HUDEP-2 (cell line): ENCODE measurements at regions not wholly inside any gene's neighbourhood (a gene's known extent, or its start where the extent isn't known, plus 50 kb on each side); places are given as distances from the start of the nearest gene placed in this dataset.

Source experiments
- DNase-seq, 76 experiments: peaks; one replicate each; lab custom pipeline; 2025; ENCODE audit not compliant: unreplicated experiment in 76 of 76; lab: John Stamatoyannopoulos, UW

DNA sequence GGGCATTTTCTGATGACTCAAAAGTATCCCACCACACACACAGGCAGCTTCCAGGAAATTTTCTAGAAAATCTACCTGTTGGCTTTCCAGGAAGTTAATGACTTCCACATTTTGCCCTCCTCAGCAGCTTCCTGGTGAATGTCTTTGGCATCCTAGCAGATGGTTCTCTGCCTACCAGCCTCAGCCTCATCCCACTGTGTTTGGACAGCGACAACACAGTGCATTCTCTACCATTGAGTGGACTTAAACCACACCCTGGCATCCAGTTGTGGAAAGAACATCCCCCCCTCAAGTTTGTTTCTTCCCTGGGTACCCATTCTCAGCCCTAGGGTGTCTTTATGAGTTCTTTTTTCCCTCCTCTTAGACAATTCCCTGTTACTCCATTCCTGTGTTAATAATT lies 50.8 kb upstream of the GADL1 start:
- no peak for DNase-seq

GRCh38 chr3:30948426-30948825 lies 54.0 kb upstream of the GADL1 start:
- DNase-seq = no peak

GRCh38 chr3:30951826-30952225 lies 57.4 kb upstream of the GADL1 start:
- DNase-seq = no peak

DNA sequence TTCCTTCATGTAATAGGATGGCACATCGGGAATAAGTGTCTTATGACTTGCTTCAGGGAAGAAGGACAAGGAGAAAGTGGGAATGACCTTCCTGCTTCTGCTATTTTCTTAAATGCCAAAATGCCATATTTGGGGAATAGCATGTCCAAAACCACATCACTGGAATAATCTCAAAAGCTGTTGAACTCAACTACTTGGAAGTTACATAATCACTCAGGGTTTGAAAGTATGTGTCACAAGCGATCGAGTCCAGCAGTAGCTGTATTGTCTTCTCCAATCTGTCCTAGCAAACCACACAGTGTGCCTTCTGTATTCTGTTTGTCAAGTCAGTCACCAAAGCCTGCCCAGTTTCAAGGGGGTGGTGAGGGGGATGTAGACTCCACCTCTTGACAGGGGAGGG lies 58.3 kb upstream of the GADL1 start:
- DNase-seq = no peak

DNA sequence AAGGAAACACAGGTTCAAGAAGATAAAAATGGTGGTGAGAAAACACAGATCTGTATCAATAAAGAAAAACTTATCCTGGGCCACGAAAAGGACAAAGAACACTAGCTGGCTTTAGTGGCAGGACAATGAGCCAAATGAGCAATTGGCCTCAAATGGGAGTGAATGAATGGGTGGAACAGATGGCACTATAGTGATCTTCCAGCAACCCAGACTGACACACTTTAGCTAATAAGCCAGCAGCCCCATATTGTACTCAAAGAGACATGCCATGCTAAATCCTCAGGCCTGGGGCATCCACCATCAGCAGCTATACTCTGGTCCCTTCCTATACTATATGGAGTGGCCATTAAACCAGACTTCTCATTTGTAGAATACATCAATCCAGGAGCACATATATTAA lies 60.0 kb upstream of the GADL1 start:
- DNase-seq = no peak

GRCh38 chr3:30962084-30962483 lies 67.6 kb upstream of the GADL1 start:
- DNase-seq = no peak

- DNase-seq = no peak
Observed at GRCh38 chr3:30962493-30962892, 68.0 kb upstream of the GADL1 start.

GRCh38 chr3:30963223-30963722 lies 68.8 kb upstream of the GADL1 start:
- no peak for DNase-seq

DNA sequence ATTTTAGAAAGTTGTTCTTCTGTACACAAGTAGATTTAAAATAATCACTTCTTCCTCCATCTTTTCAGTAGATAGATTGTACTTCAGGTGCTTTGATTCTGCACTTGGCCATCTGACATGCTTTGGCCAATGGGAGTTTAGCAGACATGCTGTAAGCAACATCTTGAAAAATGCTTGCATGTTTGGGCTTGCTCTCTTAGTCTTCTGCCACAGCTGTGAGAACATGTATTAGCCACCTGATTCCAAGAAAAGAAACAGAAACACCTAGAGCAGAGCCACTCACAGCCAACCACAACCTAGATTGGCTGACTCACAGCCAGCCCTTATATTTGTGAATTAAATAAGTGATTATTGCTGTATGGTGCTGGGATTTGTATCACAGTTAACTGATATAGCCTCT lies 70.2 kb upstream of the GADL1 start:
- DNase-seq = no peak

DNA sequence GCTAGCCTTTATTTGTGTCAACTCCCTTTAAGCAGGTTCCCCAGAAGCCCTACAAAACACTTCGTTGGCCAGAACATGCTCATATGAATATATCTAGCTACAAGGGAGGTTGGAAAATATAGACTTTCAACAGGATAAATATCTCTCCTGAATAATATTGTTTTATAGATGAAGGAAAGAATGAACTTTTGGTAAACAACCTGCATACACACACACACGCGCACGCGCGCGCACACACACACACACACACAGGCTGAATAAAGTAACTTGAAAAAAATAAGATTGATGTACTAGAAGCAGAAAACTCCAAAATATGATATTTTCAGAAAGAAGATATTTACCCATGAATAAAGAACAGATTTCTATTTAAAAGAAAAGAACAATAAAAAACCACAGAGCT lies 72.4 kb upstream of the GADL1 start:
- no peak for DNase-seq

DNA sequence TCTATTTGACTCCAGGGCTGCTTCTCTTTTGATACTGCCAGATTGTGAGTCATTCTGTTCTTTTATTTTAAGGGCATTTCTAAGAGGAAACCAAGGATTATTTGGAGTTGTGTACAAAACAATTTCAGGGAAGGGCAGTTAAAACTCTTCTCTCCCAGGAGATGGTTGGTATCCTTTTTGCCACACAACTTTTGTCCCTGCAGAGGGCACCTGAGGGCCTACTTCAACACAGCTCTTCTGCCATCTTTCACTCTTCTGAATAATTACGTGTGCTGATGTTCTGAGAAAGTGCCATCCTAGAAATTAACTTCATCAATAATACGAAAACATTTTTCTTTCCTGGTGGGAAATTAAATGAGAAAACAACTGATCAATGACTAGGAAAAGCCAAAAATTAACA lies 75.7 kb upstream of the GADL1 start:
- DNase-seq = no peak

- DNase-seq = no peak
Observed at GRCh38 chr3:30972449-30972848, 78.0 kb upstream of the GADL1 start.

DNA sequence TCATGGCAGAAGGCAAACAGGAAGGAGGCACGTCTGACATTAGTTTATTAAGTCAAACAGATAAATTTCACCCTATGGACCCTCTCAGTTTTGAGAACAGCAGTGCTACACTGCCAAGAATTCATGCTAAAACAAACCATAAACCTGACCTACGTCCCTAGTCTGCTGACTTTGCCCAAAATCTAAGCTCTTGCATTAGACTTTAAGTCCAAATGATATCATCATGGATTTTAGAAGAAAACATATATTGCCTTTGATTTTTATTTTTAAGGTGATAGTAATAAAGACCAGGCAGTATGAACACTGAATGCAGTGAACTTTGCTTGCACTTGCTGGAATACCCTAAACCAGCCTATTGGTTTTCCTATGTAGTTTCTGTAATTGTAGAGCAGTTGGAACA lies 79.6 kb upstream of the GADL1 start:
- no peak for DNase-seq

GRCh38 chr3:30977592-30977991 lies 83.1 kb upstream of the GADL1 start:
- DNase-seq = no peak

DNA sequence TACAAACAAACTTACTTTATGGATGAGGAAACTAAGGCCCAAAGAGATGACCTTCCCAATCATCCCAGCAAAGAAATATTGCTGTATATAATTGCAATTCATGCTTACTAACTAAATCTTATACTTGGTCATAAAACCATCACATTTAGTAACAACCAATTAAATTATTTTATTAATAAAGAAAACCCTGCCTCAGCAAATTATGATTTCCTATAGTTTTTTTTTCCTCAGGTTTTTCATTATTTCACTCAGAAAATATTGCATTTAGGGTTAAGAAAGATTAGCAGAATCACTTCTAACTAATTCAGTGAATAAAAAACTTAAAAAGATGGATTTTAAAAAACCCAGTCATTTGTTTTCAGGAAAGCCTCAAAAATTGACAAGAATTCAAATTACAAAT lies 86.5 kb upstream of the GADL1 start:
- no peak for DNase-seq

DNA sequence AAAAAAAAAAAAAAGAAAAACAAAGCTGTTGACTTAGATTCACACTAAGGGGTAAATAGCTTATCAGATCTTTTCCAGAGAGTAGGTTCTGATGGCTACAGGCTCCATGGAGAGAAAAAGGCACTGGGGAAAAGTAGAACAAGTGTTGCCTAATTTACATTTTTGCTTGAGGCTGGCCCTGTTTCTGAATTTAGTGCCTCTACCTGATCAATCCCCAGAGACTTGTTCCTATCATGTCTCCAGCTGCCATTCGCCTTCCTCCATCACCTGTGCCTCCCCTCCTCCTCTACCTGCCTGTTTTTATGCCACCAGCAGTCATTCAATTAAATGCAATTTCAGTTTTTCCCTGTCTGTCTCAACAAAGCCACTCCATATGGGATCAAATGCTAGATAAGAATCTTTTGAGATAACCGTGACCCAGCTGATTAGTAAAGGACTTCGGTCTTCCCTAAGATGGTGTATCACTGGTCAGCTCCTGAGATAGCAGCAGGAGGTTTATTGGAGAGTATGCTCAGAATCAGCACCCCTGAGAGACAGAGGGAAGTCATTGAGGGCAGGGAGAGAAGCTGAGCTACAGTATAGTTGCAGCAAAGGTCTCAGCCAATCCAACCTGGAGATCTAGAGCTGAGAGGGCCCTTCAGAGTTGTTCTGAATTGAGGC lies 88.1 kb upstream of the GADL1 start:
- DNase-seq = no peak

GRCh38 chr3:30984855-30985749 lies 90.6 kb upstream of the GADL1 start:
- no peak for DNase-seq

GRCh38 chr3:30986551-30986950 lies 92.1 kb upstream of the GADL1 start:
- no peak for DNase-seq

GRCh38 chr3:30988769-30989168 lies 94.3 kb upstream of the GADL1 start:
- no peak for DNase-seq

DNA sequence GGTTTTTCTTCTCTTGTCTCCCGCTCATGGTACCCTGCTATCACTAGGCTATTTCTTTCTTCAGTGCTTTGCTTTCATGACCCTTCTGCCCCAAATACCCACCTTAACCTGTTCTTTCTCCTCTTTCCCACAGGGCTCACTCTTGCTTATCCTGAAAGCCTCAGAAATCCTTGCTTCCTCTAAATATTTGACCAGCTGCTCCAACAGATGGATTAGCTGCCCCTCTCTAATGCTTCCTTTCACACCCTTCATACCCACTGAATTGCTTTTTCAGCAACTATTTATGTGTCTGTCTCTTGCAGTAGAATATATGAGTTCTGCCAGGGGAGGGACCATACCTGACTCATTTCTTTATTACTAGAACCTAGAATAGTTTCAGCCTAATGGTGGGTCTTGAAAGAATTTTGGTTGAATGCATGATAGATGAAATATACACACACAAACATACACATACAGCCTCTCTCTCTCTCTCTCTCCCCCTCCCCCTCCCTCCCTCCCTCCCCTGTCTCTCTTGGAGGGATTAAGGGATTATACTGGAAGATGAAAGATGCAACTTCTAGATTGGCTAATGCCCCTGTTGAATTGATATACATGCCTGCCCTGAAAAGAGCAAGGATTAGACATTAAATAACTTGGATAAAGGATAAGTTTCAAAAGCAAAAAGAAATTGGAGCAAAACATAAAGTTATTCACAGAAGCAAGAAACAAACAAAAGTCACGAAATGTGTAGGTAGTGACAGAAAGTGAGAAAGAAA lies 95.0 kb upstream of the GADL1 start:
- no peak for DNase-seq

DNA sequence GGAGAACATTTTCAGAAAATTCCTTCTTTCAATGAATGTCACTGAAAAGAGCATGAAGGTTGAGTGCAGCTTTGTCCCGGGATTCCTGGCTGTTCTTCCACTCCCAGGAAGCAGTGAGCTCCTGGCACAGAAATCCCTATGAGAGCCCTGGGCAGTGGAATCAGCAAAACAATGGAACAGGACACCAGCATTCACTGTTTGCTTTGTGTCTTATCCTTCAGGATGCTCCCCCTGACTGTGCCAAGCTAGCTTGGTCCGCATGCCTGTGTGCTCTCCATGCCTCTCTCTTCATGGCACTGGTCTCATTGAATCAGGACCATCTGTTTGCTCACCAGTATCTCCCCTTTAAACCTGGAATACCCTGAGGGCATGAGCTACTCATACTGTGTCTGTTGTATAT lies 102.0 kb upstream of the GADL1 start:
- no peak for DNase-seq
